Ishikawa (cell line): ENCODE measurements at regions not wholly inside any gene's neighbourhood (a gene's known extent, or its start where the extent isn't known, plus 50 kb on each side); places are given as distances from the start of the nearest gene placed in this dataset.

Experiments used
- CEBPB ChIP-seq: IDR thresholded peaks from 2 replicates; pipeline ENCODE4 v1.6.1; 2012
- CREB1 ChIP-seq: IDR thresholded peaks from 2 replicates; pipeline ENCODE4 v1.6.1; 2012; ENCODE audit warnings: low read depth
- EGR1 ChIP-seq: IDR thresholded peaks from 2 replicates; pipeline ENCODE4 v1.6.1; 2012
- EP300 ChIP-seq: IDR thresholded peaks from 2 replicates; pipeline ENCODE4 v1.6.1; 2012; ENCODE audit warnings: borderline replicate concordance
- FOXM1 ChIP-seq: IDR thresholded peaks from 2 replicates; pipeline ENCODE4 v1.6.1; 2012; ENCODE audit warnings: low read depth, borderline replicate concordance
- NFIC ChIP-seq: IDR thresholded peaks from 2 replicates; pipeline ENCODE4 v1.6.1; 2012
- RAD21 ChIP-seq: IDR thresholded peaks from 2 replicates; pipeline ENCODE4 v1.6.1; 2012; ENCODE audit warnings: low read depth
- REST ChIP-seq: IDR thresholded peaks from 2 replicates; pipeline ENCODE4 v1.6.1; 2012; ENCODE audit warnings: low read depth, mild to moderate bottlenecking
- TAF1 ChIP-seq: IDR thresholded peaks from 2 replicates; pipeline ENCODE4 v1.6.1; 2012; ENCODE audit warnings: low read depth, mild to moderate bottlenecking
- TCF12 ChIP-seq: IDR thresholded peaks from 2 replicates; pipeline ENCODE4 v1.6.1; 2012; ENCODE audit warnings: low read depth
- TEAD4 ChIP-seq: IDR thresholded peaks from 2 replicates; pipeline ENCODE4 v1.6.1; 2012
- USF1 ChIP-seq: IDR thresholded peaks from 2 replicates; pipeline ENCODE4 v1.6.1; 2012
- YY1 ChIP-seq: IDR thresholded peaks from 2 replicates; pipeline ENCODE4 v1.6.1; 2012; ENCODE audit warnings: low read depth
- ZBTB7A ChIP-seq: IDR thresholded peaks from 2 replicates; pipeline ENCODE4 v1.6.1; 2012; ENCODE audit warnings: low read depth
- TF ChIP-seq, protein P1 (sequence below): IDR thresholded peaks from 2 replicates; pipeline ENCODE4 v1.6.1; 2012

DNA sequence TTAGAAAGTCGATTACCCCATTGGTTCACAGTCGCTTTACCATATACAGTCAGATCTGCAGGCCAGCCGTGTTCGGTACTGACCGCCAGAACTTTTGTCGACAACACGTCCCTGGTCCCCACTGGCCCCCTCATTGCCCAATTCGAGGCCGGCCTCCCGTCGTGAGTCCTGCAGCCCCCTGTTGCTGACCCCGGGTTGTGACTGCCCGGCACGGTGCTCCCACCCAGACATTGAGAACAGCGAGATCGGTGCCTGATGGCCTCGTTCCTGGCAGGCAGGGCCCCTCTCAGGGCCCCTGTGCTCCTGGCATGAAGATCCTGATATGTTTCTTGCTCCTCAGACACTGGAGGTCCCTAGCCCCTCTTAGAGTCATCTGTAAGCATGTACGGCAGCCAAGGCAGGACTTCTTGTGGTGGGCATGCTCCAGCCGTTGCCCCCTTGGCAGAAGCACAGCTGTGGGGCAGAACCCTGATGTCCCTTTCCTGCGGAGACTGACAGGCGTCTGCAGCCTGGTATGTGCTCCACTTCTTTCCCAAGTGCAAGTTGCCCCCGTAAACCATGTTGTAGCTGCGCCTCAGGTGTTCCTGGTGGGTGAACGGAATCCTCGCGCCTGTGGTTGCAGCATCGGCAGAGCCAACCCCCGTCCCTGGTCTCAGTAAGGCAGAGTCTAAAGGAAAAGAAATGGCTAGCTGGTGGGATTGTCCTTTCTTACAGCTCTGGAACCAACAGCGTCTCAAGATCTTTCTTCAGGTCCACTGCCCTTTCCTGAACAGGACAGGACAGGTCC, 123.2 kb upstream of the SPACA7 start:
- TF ChIP-seq TCF12 (no peak), CREB1 (no peak), ZBTB7A (no peak), NFIC (no peak), TEAD4 (no peak), EP300 (no peak), EGR1 (no peak), YY1 (no peak), USF1 (no peak), RAD21 (no peak), CEBPB (no peak), TAF1 (no peak), REST (no peak), FOXM1 (no peak)
- TF ChIP-seq, protein P1, sequence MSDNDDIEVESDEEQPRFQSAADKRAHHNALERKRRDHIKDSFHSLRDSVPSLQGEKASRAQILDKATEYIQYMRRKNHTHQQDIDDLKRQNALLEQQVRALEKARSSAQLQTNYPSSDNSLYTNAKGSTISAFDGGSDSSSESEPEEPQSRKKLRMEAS: no peak

DNA sequence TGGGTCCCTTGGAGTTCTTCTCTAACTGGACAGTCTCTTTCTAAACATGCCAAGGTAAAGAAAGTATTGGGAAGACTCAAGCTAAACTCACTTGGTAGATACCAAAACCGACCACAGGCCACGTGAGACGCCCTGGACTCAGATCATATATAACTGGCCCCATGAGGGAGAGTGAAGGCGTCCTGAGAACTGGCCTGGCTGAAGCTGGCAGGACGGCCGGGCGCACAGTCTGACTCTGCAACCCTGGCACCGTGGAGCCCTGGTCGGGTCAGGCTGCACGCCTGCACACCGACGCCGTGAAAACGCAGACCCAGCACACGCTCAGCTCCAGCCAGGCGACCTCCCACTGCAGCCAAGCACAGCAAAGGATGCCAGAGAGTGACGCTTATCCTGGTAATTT, 122.5 kb upstream of the SPACA7 start:
- TF ChIP-seq YY1: no peak
- no peak for TF ChIP-seq USF1
- no peak for TF ChIP-seq CREB1
- no peak for TF ChIP-seq FOXM1
- TF ChIP-seq TEAD4: no peak
- TF ChIP-seq EGR1: no peak
- no peak for TF ChIP-seq RAD21
- TF ChIP-seq TCF12: no peak

DNA sequence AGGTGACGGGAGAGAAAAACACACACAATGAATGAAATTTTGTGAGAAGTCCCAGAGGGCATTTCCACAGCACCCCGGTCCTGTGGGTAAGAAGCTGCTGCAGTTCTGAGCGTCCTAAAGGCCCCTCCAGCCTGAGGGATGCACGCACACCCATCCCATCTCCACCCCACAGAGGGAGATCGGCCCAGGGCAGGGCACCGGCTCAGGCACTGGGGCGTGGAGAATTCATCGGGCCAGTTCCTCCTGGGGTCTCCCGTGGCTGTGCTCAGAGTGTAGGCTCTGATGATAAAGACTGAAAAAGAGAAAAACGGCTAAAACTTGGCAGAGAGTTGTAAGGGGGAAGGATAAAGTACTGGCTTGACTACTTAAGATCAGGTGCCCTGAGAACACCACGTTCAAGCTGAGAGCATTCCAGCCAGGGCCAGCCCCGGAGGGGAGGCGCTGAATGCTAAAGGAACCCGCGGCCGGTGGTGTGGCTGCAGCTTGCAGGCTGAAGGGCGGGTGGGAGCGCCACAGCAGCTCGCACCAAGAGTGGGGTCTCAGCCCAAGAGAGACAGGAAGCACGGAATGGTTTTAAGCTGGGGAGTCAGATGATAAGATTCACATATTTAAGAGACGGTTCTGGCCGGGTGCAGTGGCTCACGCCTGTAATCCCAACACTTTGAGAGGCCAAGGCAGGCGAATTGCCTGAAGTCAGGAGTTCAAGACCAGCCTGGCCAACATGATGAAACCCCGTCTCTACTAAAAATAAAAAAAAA, 121.9 kb upstream of the SPACA7 start:
- TF ChIP-seq CEBPB: no peak
- TF ChIP-seq YY1: no peak
- TF ChIP-seq FOXM1: no peak
- no peak for TF ChIP-seq EP300
- no peak for TF ChIP-seq CREB1
- no peak for TF ChIP-seq USF1
- no peak for TF ChIP-seq NFIC
- TF ChIP-seq EGR1: no peak
- no peak for TF ChIP-seq REST
- TF ChIP-seq, protein P1: no peak
- TF ChIP-seq ZBTB7A: no peak
- no peak for TF ChIP-seq RAD21
- no peak for TF ChIP-seq TAF1
- no peak for TF ChIP-seq TCF12
- no peak for TF ChIP-seq TEAD4

- TF ChIP-seq TEAD4: no peak
- TF ChIP-seq REST: no peak
- TF ChIP-seq TCF12: no peak
- no peak for TF ChIP-seq CREB1
- no peak for TF ChIP-seq FOXM1
- TF ChIP-seq EP300: no peak
- TF ChIP-seq USF1: no peak
- no peak for TF ChIP-seq TAF1
- TF ChIP-seq YY1: no peak
- TF ChIP-seq NFIC: no peak
- no peak for TF ChIP-seq RAD21
- no peak for TF ChIP-seq ZBTB7A
- TF ChIP-seq, protein P1: no peak
- no peak for TF ChIP-seq CEBPB
Observed at GRCh38 chr13:112254900-112255299, 121.3 kb upstream of the SPACA7 start.
